GM19239 (cell line): ENCODE measurements at regions not wholly inside any gene's neighbourhood (a gene's known extent, or its start where the extent isn't known, plus 50 kb on each side); places are given as distances from the start of the nearest gene placed in this dataset.

Source experiments
- DNase-seq: peaks from one replicate; pipeline ENCODE4 v3.0.0; 2011; ENCODE audit warnings: low spot score; ENCODE audit not compliant: insufficient read length
- FAIRE-seq: peaks from 2 replicates; lab custom pipeline; 2011; peaks lifted over from hg19 to GRCh38; lab: Jason Lieb, UNC

GRCh38 chr2:120576509-120577474 lies 158.9 kb upstream of the GLI2 start:
- FAIRE-seq, result no peak

GRCh38 chr2:120577721-120578295 lies 157.9 kb upstream of the GLI2 start:
- FAIRE-seq, result no peak
- no peak for DNase-seq

More at GRCh38 chr2:120576509-120577474, 158.9 kb upstream of the GLI2 start:
- no peak for DNase-seq

- no peak for DNase-seq
These were observed 156.9 kb upstream of the GLI2 start for GRCh38 chr2:120578576-120579352.

GRCh38 chr2:120579916-120580685 lies 155.6 kb upstream of the GLI2 start:
- no peak for FAIRE-seq
- DNase-seq, result no peak

More at GRCh38 chr2:120578576-120579352, 156.9 kb upstream of the GLI2 start:
- no peak for FAIRE-seq

GRCh38 chr2:120580709-120581108 lies 155.0 kb upstream of the GLI2 start:
- DNase-seq (no peak), FAIRE-seq (no peak)

GRCh38 chr2:120583121-120583520 lies 152.5 kb upstream of the GLI2 start:
- DNase-seq (no peak), FAIRE-seq (no peak)

GRCh38 chr2:120583851-120584570 lies 151.7 kb upstream of the GLI2 start:
- DNase-seq, result no peak
- FAIRE-seq, result no peak

GRCh38 chr2:120586507-120587278 lies 149.0 kb upstream of the GLI2 start:
- DNase-seq (no peak), FAIRE-seq (no peak)

- no peak for DNase-seq
- FAIRE-seq, result no peak
These were observed 148.2 kb upstream of the GLI2 start for GRCh38 chr2:120587279-120587996.

- DNase-seq (no peak), FAIRE-seq (no peak)
These were observed 147.7 kb upstream of the GLI2 start for GRCh38 chr2:120587997-120588336.

- DNase-seq (no peak), FAIRE-seq (no peak)
These were observed 145.7 kb upstream of the GLI2 start for GRCh38 chr2:120589771-120590608.

GRCh38 chr2:120590841-120591240 lies 144.8 kb upstream of the GLI2 start:
- no peak for FAIRE-seq
- DNase-seq, result no peak

GRCh38 chr2:120591572-120591971 lies 144.1 kb upstream of the GLI2 start:
- FAIRE-seq (no peak), DNase-seq (no peak)

GRCh38 chr2:120592084-120592483 lies 143.6 kb upstream of the GLI2 start:
- no peak for FAIRE-seq
- no peak for DNase-seq

GRCh38 chr2:120593921-120594686 lies 141.6 kb upstream of the GLI2 start:
- DNase-seq (no peak), FAIRE-seq (no peak)

- no peak for FAIRE-seq
- DNase-seq, result no peak
These were observed 140.6 kb upstream of the GLI2 start for GRCh38 chr2:120594856-120595685.
